HG03520 (cell line): ENCODE measurements at regions not wholly inside any gene's neighbourhood (a gene's known extent, or its start where the extent isn't known, plus 50 kb on each side); places are given as distances from the start of the nearest gene placed in this dataset.

Experiments used
- ATAC-seq: cut with Tn5 transposase; IDR thresholded peaks from one replicate; pipeline ENCODE4 v1.9.1; 2021; ENCODE audit warnings: mild to moderate bottlenecking, moderate library complexity; ENCODE audit not compliant: unreplicated experiment

DNA sequence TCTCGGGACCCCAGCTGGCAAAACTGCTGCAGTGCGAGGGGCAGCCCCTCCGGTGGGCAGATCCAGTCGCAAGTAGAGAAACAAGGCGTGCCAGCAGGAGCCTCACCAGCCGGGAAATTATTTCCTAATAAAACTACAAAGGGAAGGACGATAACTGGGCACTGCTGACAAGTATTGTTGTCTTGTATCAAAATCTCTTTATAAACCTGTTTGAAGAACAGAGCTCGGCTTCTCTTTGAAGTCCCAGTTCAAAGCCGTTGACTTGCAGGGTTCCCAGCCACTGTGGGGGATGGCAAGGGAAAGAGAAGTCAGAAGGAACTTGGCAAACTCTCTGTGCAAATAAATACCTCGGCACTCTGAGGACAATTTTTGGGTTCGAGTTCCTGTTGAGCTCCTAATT, 504.5 kb downstream of the CD83 start:
- no peak for ATAC-seq

DNA sequence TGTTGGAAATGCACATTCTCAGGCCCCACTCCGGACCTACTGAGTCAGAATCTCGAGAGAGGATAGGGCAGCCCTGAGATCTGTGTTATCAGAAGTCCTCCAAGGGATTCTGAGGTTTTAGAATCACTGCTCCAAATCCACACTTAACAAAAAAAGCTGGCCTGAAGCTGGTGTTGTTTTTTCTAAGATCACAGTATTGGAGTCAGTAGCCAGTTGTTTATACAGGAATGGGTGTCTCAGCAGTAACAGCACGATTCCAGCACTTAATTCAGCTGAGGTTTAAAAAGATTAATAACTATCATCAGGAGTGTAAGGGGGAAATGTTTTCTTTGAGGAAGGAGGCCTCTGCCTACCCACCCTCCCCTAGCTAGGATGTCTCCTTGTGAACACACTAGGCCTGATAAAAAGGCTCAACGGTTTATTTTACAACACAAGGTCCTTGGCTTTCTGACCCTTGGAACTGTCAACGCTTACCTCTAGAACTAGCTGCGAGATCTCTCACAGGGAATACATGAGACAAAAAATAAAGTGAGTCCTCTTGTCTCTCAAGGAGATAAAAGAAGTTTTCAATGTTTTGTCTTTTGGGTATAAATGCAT, 505.4 kb downstream of the CD83 start:
- no peak for ATAC-seq

DNA sequence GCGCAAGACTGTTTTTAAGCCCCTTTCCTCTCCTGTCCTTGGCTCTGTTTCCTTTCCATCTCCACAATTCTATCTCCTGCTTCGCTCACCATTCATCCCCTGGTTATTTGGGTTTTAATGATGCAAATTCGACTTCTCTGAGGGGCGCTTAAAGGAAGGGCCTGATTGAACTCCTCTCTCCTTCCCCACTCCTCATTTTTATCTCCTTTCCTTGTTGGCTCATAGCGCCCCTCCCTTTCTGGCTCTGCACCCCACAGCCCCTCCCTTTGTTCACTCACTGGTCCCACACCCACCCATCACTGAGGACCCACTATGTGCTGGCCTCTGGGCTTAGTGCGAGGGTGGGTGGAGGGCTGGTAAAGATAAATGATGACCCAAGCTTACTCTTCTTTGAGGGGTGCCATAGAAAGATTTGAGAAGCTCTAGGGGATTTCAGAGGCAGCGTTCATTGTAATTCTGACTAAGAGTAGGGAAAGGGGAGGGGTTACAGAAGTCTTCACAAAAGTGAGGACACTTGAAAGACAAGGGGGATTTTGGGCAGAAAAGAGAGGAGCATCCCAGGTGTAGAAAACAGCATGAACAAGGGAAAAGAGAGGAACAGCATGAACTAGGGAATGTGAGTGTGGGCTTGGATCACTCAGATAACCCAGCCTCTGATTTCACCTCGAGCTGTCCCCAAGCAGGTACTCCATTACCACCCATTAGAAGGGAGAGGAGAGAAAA, 507.8 kb downstream of the CD83 start:
- no peak for ATAC-seq

DNA sequence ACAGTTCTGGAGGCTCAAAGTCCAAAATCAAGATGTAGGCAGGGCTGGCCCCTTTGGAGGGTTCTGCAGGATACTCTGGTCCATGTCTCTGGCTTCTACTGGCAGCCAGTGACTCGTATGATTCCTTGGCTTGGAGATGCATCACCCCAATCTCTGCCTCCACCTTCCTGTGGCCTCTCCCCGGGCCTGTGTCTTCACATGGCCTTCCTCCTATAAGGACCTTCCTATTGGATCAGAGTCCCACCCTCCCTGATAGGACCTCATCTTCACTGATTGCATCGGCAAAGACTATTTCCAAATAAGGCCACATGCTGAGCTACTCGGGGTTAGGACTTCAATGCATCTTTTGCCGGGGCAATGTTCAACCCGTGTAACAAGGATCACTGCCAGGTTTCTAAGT, 509.0 kb downstream of the CD83 start:
- no peak for ATAC-seq

DNA sequence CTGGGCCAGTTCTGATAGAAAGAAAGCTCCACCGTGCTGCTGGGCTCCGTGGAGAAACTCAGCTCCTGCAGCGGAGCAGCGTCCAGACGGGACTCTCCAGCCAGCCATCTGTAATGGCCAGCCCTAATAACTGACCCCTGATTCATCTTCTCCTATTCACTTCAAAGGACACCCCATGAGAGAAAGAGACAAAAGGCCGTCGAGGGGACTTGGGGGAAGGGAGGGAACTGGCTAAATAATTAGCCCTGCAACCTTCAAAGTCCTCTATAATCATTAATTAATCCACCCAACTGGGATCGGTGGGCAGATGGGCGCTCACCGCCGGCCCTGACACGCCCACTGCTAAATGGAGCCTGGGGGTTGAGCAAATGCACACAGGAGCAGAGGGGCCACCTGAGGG, 512.4 kb downstream of the CD83 start:
- ATAC-seq = no peak

DNA sequence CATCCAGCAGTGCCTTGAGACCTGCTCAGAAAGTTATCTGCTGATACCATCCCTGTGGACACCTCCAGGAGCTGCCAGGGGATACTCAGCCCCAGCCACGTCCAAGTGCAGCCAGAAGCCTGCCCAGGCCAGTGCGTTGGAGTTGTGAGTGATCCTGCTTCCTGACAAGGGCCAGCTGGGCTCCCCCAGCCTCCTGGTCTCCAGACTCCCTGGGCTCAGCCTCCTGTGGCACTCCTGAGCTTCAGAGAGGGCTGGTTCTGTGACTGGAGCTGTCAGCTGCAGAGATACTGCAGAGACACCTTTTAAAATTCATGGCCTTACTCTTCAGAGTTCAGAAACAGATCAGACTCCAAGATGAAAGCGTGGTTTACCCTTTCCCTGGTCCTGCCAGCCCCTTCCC, 515.9 kb downstream of the CD83 start:
- ATAC-seq = no peak

DNA sequence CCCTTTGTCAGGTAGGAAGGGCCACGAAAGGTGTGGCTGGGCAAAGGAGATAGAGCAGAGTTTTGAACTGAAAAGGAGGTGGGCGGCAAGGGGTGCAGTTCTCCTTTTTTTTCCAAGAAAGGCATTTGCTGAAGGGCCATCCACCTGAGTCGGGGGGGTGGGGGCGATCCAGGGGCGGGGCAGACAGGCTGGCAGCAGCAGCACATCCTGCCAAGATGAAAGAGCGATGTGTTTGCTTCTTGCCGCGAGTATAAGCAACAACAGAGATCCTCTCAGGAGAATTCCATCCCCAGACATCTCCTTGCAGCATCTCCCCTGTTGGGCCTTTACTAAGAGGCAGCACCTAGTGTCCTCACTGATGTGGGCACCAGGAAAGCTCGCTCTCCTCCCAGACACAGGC, 516.5 kb downstream of the CD83 start:
- ATAC-seq = no peak

DNA sequence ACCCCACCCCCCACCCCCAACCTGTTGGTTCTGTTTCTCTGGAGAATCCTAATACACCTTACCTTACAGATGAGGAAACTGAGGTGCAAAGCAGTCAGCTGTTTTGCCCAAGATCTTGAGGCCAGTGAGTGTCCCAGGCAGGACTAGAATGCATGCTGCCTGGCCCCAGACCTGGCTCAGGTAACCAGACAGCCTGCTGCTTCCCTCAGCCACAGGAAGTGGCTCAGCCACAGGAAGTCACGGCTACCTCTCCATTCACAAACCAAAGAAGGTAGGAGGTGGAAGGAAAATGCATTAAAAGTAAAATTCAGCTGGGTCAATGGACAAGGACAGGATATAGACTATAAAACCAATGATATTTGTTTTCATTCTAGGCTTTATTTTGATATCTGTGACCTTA, 517.6 kb downstream of the CD83 start:
- no peak for ATAC-seq

DNA sequence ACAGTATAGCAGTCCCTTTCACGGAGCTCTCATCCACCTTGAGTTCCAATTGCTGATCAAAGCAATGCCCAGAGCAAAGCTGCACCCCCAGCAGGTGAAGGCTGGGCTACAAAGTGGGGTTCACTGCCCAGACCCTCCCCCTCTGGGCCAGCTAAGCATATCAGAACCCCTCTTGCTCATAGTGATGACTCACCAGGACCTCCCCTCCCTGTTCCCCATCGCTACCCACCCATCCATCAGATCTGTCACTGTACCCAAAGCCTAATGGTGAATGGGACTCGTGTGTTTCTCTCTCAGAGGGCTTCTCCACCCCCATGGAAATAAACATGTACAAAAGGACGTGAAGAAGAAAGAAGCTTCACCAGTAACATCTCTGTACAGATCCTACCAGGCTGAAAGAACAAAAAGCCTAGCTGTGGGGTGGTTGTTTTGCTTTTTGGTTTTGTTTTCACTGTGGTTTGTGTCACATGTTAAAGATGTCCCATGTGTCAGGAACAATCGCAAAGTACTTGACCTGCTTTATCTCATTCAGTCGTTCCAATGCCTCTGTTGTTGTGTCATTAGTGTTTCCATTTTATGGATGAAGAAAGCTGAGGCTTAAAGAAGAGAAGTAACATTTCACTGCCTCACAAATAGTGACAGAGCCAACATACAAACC, 518.5 kb downstream of the CD83 start:
- ATAC-seq = peak; percentile 61

DNA sequence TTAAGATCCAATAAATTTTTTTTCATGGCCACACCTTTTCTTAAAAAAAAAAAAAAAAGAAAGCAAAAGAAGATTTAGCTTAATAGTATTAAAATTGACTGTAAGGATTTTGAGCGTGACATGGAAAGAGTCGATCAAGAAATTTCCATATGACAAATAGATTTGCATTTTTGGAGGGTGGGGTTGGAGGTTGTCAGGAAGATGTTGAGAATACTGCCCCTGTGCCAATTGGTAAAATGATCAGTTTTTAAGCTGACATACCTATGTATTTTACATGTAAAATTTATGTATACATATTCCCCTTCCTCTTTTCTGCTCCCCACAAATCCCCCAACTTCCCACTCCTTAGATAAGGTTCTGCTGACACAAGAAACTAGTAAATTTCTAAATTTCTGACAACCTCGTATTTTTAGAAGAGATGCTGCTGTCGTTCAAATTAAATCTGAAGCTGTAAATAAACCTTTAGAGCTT, 520.9 kb downstream of the CD83 start:
- no peak for ATAC-seq

DNA sequence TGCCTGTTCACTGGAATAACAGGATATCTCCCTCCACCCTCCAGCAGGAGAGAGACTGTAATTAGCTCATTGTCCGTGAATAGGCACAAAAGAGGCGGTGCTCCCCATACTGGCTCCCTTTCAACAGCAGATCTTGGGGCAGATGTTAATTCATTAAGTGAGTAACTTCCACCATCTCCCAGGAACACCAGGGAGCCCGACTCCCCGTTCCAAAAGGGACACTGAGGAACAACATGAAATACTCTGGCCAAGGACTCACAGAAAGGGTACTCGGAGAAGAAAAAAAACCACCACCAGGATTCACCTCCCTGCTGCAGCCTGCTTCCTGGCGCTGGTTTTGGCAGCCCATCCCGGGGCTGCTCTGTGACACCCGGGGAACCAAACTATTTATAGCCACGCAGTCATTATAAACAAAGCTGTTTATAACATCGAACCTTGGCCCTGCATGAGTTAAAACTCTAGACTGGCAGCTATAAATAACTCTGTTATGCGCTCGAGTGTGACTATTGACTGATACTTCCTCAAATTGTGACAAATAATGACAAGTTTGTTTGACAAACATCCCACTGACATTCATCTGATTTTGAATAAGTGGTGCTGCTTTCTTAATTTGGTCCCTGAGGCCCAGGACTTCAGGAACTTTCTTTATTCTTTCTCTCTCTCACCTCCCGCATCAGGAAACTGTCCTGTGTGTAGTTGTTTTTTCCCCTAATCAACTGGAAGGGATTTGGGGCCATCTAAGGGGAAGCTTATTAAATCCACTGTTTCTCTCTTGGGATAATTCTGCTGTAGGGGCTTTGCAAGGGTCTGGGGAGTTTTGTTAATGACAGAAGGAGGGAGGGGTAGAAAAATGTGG, 521.6 kb downstream of the CD83 start:
- no peak for ATAC-seq

DNA sequence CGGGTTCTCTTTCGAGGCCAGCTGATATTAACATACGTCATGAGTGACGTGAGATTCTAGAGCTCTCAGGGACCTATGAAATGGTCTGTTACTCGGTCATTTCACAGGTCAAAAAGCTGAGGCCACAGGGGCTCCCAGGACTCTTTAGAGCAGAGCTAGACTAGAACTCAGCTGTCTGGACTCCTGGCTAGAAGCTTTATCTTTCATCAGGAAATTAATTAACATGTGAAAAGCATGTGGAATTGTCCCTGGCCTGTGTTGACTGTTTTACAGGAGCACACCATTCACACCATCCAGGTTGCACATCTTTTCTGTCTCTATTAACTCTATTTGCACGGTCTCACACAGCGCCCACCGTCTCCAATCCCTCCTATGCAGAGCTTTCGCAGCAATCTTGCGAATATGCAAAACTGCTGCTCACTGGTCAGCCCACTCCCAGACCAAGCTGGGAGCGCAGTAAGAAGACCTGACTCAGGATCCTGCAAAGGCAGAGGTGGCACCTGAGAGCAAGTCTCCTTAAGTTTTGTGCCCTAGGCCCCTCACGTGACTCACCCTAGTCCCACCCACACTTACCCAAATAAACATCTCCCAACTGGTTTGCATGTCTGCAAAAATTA, 522.5 kb downstream of the CD83 start:
- ATAC-seq = no peak

DNA sequence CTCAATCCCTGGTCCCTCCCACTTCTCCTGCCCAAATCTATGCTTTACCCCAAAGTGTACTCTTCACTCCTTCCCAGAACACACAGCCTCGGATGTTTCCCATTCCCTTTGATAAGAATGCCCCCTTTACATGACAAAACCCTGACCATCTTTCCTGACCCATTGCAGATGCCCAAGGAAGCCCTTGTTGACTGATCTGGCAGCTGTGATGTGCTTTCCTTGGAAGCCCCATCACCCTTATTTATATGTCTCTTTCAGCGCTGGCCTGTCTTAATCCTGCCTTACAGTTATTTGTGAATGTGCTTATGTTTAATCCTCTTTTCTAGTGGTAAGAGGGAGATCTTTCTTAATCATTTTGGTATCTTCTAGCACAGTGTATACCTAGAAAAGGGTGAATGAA, 523.1 kb downstream of the CD83 start:
- ATAC-seq = no peak

DNA sequence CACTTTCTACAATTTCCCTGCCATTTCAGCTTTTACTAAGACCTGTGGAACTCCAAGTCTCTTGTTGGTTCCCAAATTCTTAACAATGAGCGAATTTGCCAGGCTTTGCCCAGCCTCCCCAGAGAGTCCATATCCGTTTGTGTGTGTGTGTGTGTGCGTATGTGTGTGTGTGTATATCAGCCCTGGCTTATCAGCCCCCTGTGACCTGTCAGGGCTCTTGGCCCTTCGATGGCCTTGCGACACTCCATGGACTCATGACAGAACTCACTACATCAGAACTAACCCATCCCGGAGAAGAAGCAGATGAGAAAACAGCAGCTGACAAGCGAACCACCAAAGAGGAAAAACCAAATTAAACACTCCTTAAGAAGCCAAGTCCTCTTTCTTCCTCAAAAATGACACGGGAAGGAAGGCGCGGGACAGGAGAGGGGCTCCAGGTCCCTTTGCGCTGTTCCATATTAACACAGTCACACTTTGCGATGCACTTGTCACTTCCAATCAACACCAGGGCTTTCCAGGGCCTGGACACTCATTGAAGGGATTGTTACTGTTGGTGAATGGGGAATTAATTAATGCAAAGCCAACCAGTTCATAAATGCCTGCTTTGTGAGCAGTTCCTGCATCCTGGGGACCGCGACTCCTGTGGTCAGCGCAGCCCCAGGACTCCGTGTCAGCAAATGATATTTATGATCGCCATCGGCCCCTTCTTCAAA, 524.0 kb downstream of the CD83 start:
- no peak for ATAC-seq

DNA sequence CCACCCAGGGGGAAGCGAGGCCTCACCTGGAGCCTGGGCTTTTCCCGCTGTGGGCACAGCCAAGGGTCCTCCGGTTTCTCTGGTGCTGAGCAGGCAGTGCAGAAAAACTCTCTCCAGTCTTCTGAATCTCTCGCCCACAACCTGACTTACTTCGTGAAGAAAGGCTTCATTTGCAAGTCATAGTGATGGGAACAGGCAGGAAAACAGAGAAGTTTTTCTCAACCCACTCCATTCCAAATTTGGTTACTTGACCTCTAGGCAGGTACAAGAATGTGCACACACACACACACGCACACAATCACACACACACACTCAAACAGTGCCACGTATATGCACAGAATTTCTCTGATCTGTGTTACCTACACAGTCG, 524.5 kb downstream of the CD83 start:
- no peak for ATAC-seq

DNA sequence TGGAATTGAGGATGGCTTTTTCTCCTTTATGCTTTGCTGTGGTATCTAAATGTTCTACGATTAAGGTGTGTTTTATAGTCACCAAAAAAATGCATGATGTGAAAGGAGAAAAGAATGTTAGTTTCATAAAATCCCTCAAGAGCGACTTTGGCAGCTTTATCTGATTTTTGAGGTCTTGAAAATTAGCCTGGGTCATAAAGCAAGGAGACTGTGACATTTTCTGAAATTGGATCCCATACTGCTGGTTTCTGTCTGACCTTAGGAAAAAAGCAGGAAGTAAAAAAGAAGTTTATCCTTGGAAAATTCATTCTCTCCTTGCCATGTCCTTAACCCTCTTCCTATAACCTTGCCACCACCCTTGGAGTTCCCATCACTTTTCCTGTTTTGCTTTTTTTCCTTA, 525.3 kb downstream of the CD83 start:
- no peak for ATAC-seq

DNA sequence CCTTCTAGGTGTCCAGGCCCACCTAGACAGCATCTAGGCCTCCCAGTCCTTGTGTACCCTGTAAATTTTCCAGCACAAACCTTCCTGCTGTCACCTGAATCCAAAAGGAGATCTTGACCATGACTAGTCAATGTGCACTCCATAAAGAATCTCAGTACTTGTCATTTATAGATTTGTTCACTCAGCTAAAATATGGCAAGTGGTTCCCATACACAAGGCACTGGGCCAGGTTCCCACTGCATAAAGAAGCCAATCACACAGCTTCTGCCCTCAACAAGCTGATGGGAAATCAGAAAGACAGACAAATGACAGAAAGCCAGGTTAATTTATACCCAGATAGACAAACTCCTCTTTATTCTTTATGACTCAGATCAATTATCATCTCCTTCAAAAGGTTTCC, 526.8 kb downstream of the CD83 start:
- no peak for ATAC-seq

DNA sequence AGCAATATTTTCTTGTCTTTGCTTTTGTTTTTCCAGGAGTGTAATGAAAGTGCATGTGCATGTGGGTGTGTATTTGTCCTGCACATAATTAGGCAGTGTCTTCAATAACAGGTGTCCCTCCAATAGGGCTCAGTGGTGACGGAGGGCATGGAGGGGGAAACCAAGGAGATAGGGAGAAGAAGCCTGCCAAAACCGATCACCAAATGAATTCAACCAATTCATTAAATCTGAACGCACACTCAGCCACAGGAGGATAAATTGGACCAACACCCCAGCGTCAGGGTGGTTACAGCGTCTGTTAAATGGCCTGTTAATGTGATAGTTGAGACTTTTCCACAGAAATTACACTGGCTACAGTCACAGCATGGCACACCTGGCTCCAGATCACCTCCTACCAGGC, 527.6 kb downstream of the CD83 start:
- no peak for ATAC-seq

DNA sequence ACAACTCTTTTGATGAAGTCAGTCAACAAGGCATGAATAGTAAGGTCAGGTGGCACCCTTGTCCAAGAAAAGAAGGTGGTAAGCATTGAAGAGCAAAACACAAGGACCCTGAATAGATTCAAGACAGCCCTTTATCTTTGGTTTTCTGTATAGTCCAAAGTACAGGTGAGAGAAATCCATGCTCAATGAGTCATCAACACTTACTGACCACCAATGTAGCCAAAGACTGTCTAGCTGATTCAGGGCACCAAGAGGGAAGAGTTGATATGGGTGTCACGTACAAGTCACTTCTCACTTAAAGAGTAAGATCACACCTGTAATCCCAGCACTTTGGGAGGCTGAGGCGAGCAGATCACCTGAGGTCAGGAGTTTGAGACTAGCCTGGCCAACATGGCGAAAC, 528.3 kb downstream of the CD83 start:
- ATAC-seq = no peak

DNA sequence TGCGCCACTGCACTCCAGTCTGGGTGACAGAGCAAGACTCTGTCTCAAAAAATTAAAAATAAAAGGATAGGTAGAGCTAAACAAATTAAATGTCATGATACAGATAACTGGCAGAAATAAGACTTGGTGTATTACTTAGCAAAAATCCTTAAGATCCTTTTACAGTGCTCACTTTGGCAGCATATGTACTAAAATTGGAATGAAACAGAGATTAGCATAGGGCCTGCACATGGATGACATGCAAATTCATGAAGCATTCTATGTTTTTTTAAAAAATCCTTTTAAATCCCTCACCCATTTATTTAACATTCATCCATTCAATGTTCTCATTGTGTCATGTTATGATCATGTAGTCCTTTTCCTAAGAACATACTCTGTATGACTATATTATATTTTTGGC, 528.8 kb downstream of the CD83 start:
- no peak for ATAC-seq
